ENCODE measurements at regions not wholly inside any gene's neighbourhood (a gene's known extent, or its start where the extent isn't known, plus 50 kb on each side); places are given as distances from the start of the nearest gene placed in this dataset.

GRCh38 chr11:28636033-28636432, 527.8 kb downstream of the METTL15 start:
- DNase-seq = no peak

GRCh38 chr11:28632338-28632737, 524.1 kb downstream of the METTL15 start:
- DNase-seq = no peak

- DNase-seq = no peak
Measured at GRCh38 chr11:28631148-28631547, 523.0 kb downstream of the METTL15 start.

GRCh38 chr11:28629235-28629634, 521.0 kb downstream of the METTL15 start:
- no peak for DNase-seq

GRCh38 chr11:28628412-28628811, 520.2 kb downstream of the METTL15 start:
- DNase-seq = no peak

- DNase-seq = no peak
Measured at GRCh38 chr11:28627690-28628255, 519.6 kb downstream of the METTL15 start.

GRCh38 chr11:28625532-28625931, 517.3 kb downstream of the METTL15 start:
- DNase-seq = no peak

GRCh38 chr11:28621753-28622152, 513.6 kb downstream of the METTL15 start:
- DNase-seq = peak; percentile 61

GRCh38 chr11:28619846-28620540, 511.8 kb downstream of the METTL15 start:
- no peak for DNase-seq

- no peak for DNase-seq
Measured at GRCh38 chr11:28618416-28618815, 510.2 kb downstream of the METTL15 start.

GRCh38 chr11:28616160-28616965, 508.2 kb downstream of the METTL15 start:
- DNase-seq = no peak

GRCh38 chr11:28615542-28615941, 507.4 kb downstream of the METTL15 start:
- DNase-seq = no peak

- DNase-seq = no peak
Measured at GRCh38 chr11:28606930-28607329, 498.7 kb downstream of the METTL15 start.

GRCh38 chr11:28599656-28600055, 491.5 kb downstream of the METTL15 start:
- no peak for DNase-seq

- DNase-seq = no peak
Measured at GRCh38 chr11:28598531-28598930, 490.3 kb downstream of the METTL15 start.

GRCh38 chr11:28596816-28597215, 488.6 kb downstream of the METTL15 start:
- DNase-seq = no peak

GRCh38 chr11:28592141-28592540, 484.0 kb downstream of the METTL15 start:
- no peak for DNase-seq

GRCh38 chr11:28584992-28585391, 476.8 kb downstream of the METTL15 start:
- DNase-seq = no peak

- DNase-seq = no peak
Measured at GRCh38 chr11:28582506-28582905, 474.3 kb downstream of the METTL15 start.

- no peak for DNase-seq
Measured at GRCh38 chr11:28581286-28582242, 473.4 kb downstream of the METTL15 start.

- DNase-seq = no peak
Measured at GRCh38 chr11:28571371-28571770, 463.2 kb downstream of the METTL15 start.

- DNase-seq = no peak
Measured at GRCh38 chr11:28569106-28569505, 460.9 kb downstream of the METTL15 start.
